Sigmoid colon (tissue), 4 donors: ENCODE measurements at regions not wholly inside any gene's neighbourhood (a gene's known extent, or its start where the extent isn't known, plus 50 kb on each side); places are given as distances from the start of the nearest gene placed in this dataset.

Source experiments
- CTCF ChIP-seq, 4 experiments: fragments of 450-650 bp in 3 of 4; fragments of 200-600 bp in 1 of 4; IDR thresholded peaks; one replicate each; pipeline ENCODE4 v1.5.1; 2016 to 2019; ENCODE audit warnings: antibody characterized with exemption in 4 of 4, mild to moderate bottlenecking in 3 of 4, moderate library complexity in 2 of 4
- EP300 ChIP-seq, 4 donors: sonication (generic); formaldehyde crosslinking; IDR thresholded peaks; one replicate each; pipeline ENCODE4 v1.6.1; 2017; ENCODE audit warnings: antibody characterized with exemption in 4 of 4
- POLR2A ChIP-seq, 2 donors: fragments of 450-650 bp; IDR thresholded peaks; one replicate each; pipeline ENCODE4 v1.6.1; 2016; ENCODE audit warnings: antibody characterized with exemption in 2 of 2, mild to moderate bottlenecking in 2 of 2, moderate library complexity in 2 of 2

GRCh38 chr10:32114508-32114907 is 58.3 kb upstream of the KIF5B start:
- TF ChIP-seq CTCF (IDR thresholded peaks at IDR 0.05) (no peak), EP300 (IDR thresholded peaks at IDR 0.05) (no peak), POLR2A (IDR thresholded peaks at IDR 0.05) (no peak)
